H9 (cell line): ENCODE measurements at regions not wholly inside any gene's neighbourhood (a gene's known extent, or its start where the extent isn't known, plus 50 kb on each side); places are given as distances from the start of the nearest gene placed in this dataset.

Experiments
- DNase-seq: peaks from one replicate; pipeline ENCODE4 v3.0.0-alpha.2; 2017
- H2AFZ ChIP-seq: one replicate; pipeline ENCODE4 v1.6.1; 2013; ENCODE audit warnings: mild to moderate bottlenecking, low read length, control low read depth, moderate library complexity
- H2AK5ac ChIP-seq: 2 replicates; pipeline ENCODE4 v1.6.1; 2013; ENCODE audit warnings: low read length, control low read depth, mixed read lengths; ENCODE audit not compliant: insufficient read length
- H2BK120ac ChIP-seq: one replicate; pipeline ENCODE4 v1.6.1; 2013; ENCODE audit warnings: low read depth, mild to moderate bottlenecking, low read length, control low read depth, inconsistent platforms; ENCODE audit not compliant: poor library complexity, severe bottlenecking
- H2BK12ac ChIP-seq: 2 replicates; pipeline ENCODE4 v1.6.1; 2013; ENCODE audit warnings: low read length, control low read depth, mixed read lengths, low read depth; ENCODE audit not compliant: insufficient read length
- H2BK15ac ChIP-seq: 2 replicates; pipeline ENCODE4 v1.6.1; 2013; ENCODE audit warnings: low read depth, low read length, control low read depth
- H2BK20ac ChIP-seq: one replicate; pipeline ENCODE4 v1.6.1; 2013; ENCODE audit warnings: low read depth, mild to moderate bottlenecking, low read length, control low read depth, inconsistent platforms; ENCODE audit not compliant: poor library complexity, severe bottlenecking
- H2BK5ac ChIP-seq: 2 replicates; pipeline ENCODE4 v1.6.1; 2013; ENCODE audit warnings: low read length, control low read depth, mixed read lengths; ENCODE audit not compliant: insufficient read length
- H3K14ac ChIP-seq: 2 replicates; pipeline ENCODE4 v1.6.1; 2013; ENCODE audit warnings: low read length, control low read depth; ENCODE audit not compliant: insufficient read depth
- H3K18ac ChIP-seq: 2 replicates; pipeline ENCODE4 v1.6.1; 2013; ENCODE audit warnings: low read depth, mild to moderate bottlenecking, mixed read lengths, low read length, control low read depth; ENCODE audit not compliant: insufficient read length
- H3K23ac ChIP-seq: 2 replicates; pipeline ENCODE4 v1.6.1; 2013; ENCODE audit warnings: low read length, control low read depth, mixed read lengths, low read depth; ENCODE audit not compliant: insufficient read length
- H3K23me2 ChIP-seq: 2 replicates; pipeline ENCODE4 v1.6.1; 2013; ENCODE audit warnings: low read depth, mild to moderate bottlenecking, mixed read lengths, low read length, control low read depth; ENCODE audit not compliant: insufficient read length, poor library complexity, severe bottlenecking
- H3K27ac ChIP-seq: 2 replicates; pipeline ENCODE4 v1.5.1; 2013; ENCODE audit warnings: low read length, control low read depth, mixed read lengths, low read depth; ENCODE audit not compliant: insufficient read length
- H3K27me3 ChIP-seq: 2 replicates; pipeline ENCODE4 v1.6.1; 2013; ENCODE audit warnings: low read length, control low read depth, inconsistent platforms; ENCODE audit not compliant: insufficient read depth
- H3K4ac ChIP-seq: 2 replicates; pipeline ENCODE4 v1.6.1; 2013; ENCODE audit warnings: low read depth, mild to moderate bottlenecking, control low read depth, inconsistent platforms, low read length, moderate library complexity
- H3K4me1 ChIP-seq: 2 replicates; pipeline ENCODE4 v1.6.1; 2013; ENCODE audit warnings: low read length, control low read depth, inconsistent platforms; ENCODE audit not compliant: insufficient read depth
- H3K4me2 ChIP-seq: 2 replicates; pipeline ENCODE4 v1.6.1; 2013; ENCODE audit warnings: low read length, control low read depth, mixed read lengths; ENCODE audit not compliant: insufficient read length, insufficient read depth
- H3K56ac ChIP-seq: 2 replicates; pipeline ENCODE4 v1.6.1; 2013; ENCODE audit warnings: low read depth, mild to moderate bottlenecking, mixed read lengths, low read length, control low read depth; ENCODE audit not compliant: insufficient read length
- H3K79me1 ChIP-seq: 2 replicates; pipeline ENCODE4 v1.6.1; 2013; ENCODE audit warnings: low read depth, mild to moderate bottlenecking, moderate library complexity, low read length, control low read depth, inconsistent platforms; ENCODE audit not compliant: insufficient read depth, poor library complexity, severe bottlenecking
- H3K79me2 ChIP-seq: 2 replicates; pipeline ENCODE4 v1.6.1; 2013; ENCODE audit warnings: low read length, control low read depth, inconsistent platforms; ENCODE audit not compliant: insufficient read depth
- H3K9ac ChIP-seq: 2 replicates; pipeline ENCODE4 v1.6.1; 2013; ENCODE audit warnings: low read length, control low read depth, mixed read lengths; ENCODE audit not compliant: insufficient read length; ENCODE audit errors: extremely low read depth
- H3K9me3 ChIP-seq: one replicate; pipeline ENCODE4 v1.6.1; 2013; ENCODE audit warnings: low read depth, low read length, inconsistent platforms; ENCODE audit not compliant: control insufficient read depth
- H3T11ph ChIP-seq: one replicate; pipeline ENCODE4 v1.6.1; 2013; ENCODE audit warnings: mild to moderate bottlenecking, low read length, control low read depth, inconsistent platforms
- H4K20me1 ChIP-seq: one replicate; pipeline ENCODE4 v1.6.1; 2013; ENCODE audit not compliant: control insufficient read depth, insufficient read length, insufficient read depth
- H4K5ac ChIP-seq: 2 replicates; pipeline ENCODE4 v1.6.1; 2013; ENCODE audit warnings: low read depth, mild to moderate bottlenecking, mixed read lengths, low read length, control low read depth; ENCODE audit not compliant: insufficient read length
- H4K8ac ChIP-seq: replicated peaks from 2 replicates; pipeline ENCODE4 v1.6.1; 2013; ENCODE audit warnings: low read length, control low read depth, mixed read lengths, low read depth; ENCODE audit not compliant: insufficient read length
- H4K91ac ChIP-seq: 2 replicates; pipeline ENCODE4 v1.6.1; 2013; ENCODE audit warnings: low read depth, mild to moderate bottlenecking, moderate library complexity, mixed read lengths, low read length, control low read depth; ENCODE audit not compliant: insufficient read length
- H3K27ac Mint-ChIP-seq, 3 experiments: 2 replicates in 2 of 3; 3 replicates in 1 of 3; pipeline ENCODE4 v1.8.0; 2020 to 2021; ENCODE audit warnings: mixed read lengths in 3 of 3, mild to moderate bottlenecking in 1 of 3, moderate library complexity in 1 of 3
- H3K27me3 Mint-ChIP-seq: 2 replicates; pipeline ENCODE4 v1.8.0; 2021; ENCODE audit warnings: low read depth, mild to moderate bottlenecking, moderate library complexity, mixed read lengths
- H3K36me3 Mint-ChIP-seq, 3 experiments: 2 replicates in 2 of 3; 3 replicates in 1 of 3; pipeline ENCODE4 v1.8.0; 2020 to 2021; ENCODE audit warnings: low read depth in 3 of 3, mixed read lengths in 3 of 3; ENCODE audit not compliant: insufficient read depth in 1 of 3
- H3K4me1 Mint-ChIP-seq, 2 experiments: 2 replicates each; pipeline ENCODE4 v1.8.0; 2020; ENCODE audit warnings: mixed read lengths in 2 of 2
- H3K4me3 Mint-ChIP-seq, 2 experiments: 2 replicates in 1 of 2; 3 replicates in 1 of 2; pipeline ENCODE4 v1.8.0; 2020 to 2021; ENCODE audit warnings: mild to moderate bottlenecking in 2 of 2, mixed read lengths in 2 of 2, moderate library complexity in 1 of 2
- H3K9me3 Mint-ChIP-seq, 2 experiments: 2 replicates in 1 of 2; 3 replicates in 1 of 2; pipeline ENCODE4 v1.8.0; 2020; ENCODE audit warnings: mild to moderate bottlenecking in 2 of 2, mixed read lengths in 2 of 2, moderate library complexity in 1 of 2
- WGBS: extraction: QIAGEN DNeasy Blood & Tissue Kit; methylation state at CpG from one replicate; pipeline ENCODE4 v1.1.7; 2013; ENCODE audit warnings: missing lambda C conversion rate, low lambda C conversion rate, mixed read lengths; ENCODE audit not compliant: insufficient read length; ENCODE audit errors: extremely low coverage; 5-methylcytosine and 5-hydroxymethylcytosine counted together
- TF ChIP-seq, protein P1 (sequence below): fragments of 200-600 bp; sonication (generic); conservative IDR thresholded peaks from 3 replicates; pipeline ENCODE4 v1.8.0; 2021; ENCODE audit warnings: antibody characterized with exemption, mild to moderate bottlenecking

DNA sequence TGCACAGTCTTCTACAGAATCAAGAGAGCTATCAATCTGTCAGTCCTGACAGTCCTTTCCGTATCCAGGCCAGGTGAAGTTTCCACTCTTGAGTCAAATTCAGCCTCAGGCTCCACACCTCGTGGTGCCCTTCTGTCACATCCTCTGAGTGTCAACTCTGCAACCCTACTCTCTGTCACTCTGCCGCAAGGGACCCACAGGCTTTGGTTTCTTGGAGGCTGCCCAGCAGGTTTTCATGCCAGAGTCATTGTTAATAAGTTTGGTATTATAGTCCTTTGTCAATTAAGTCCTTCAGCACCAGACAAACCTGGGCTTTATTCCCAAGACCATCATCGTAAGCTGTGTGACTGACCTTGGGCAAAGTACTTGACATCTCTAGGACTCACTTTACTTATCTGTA, 83.4 kb upstream of the KLHL13 start:
- Histone ChIP-seq H3K27me3 (no peaks in the 10 kb centered on the region), H3T11ph (no peak overlapping the region), H3K79me1 (no peaks in the 10 kb centered on the region), H3K4me1 (no peaks in the 10 kb centered on the region), H4K5ac (no peak overlapping the region), H3K23ac (no peak overlapping the region), H2BK120ac (no peak overlapping the region), H3K9ac (no peak overlapping the region), H2BK12ac (no peak overlapping the region), H4K8ac (no peak overlapping the region), H3K79me2 (no peaks in the 10 kb centered on the region), H4K20me1 (no peaks in the 10 kb centered on the region), H2AFZ (no peak overlapping the region), H3K23me2 (no peaks in the 10 kb centered on the region), H2AK5ac (no peak overlapping the region), H3K4ac (no peak overlapping the region), H3K14ac (no peak overlapping the region), H2BK15ac (no peak overlapping the region), H2BK20ac (no peak overlapping the region), H3K4me2 (no peak overlapping the region), H3K27ac (no peak overlapping the region), H2BK5ac (no peak overlapping the region), H4K91ac (no peak overlapping the region), H3K56ac (no peak overlapping the region), H3K9me3 (peaks cover 15% of the 10 kb centered on the region), H3K18ac (no peak overlapping the region)
- peaks cover 0 to 5% (median 0%) of the 10 kb centered on the region in 3 experiments; a peak in 2 of 7 replicates for H3K36me3 Mint-ChIP-seq
- H3K9me3 Mint-ChIP-seq = peaks cover 2 to 54% of the 10 kb centered on the region in 2 experiments; a peak in 4 of 5 replicates
- no peaks in the 10 kb centered on the region; the same call in 1 of the 2 replicates for H3K27me3 Mint-ChIP-seq
- TF ChIP-seq, protein P1, sequence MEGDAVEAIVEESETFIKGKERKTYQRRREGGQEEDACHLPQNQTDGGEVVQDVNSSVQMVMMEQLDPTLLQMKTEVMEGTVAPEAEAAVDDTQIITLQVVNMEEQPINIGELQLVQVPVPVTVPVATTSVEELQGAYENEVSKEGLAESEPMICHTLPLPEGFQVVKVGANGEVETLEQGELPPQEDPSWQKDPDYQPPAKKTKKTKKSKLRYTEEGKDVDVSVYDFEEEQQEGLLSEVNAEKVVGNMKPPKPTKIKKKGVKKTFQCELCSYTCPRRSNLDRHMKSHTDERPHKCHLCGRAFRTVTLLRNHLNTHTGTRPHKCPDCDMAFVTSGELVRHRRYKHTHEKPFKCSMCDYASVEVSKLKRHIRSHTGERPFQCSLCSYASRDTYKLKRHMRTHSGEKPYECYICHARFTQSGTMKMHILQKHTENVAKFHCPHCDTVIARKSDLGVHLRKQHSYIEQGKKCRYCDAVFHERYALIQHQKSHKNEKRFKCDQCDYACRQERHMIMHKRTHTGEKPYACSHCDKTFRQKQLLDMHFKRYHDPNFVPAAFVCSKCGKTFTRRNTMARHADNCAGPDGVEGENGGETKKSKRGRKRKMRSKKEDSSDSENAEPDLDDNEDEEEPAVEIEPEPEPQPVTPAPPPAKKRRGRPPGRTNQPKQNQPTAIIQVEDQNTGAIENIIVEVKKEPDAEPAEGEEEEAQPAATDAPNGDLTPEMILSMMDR = no peak
- no CpG with 5 or more reads among the region's 4 CpGs for WGBS
- no peak for DNase-seq
- H3K4me1 Mint-ChIP-seq = no peaks in the 10 kb centered on the region
- no peak overlapping the region for H3K27ac Mint-ChIP-seq
- no peak overlapping the region for H3K4me3 Mint-ChIP-seq
